Left lung (tissue), 4 donors: ENCODE measurements at regions not wholly inside any gene's neighbourhood (a gene's known extent, or its start where the extent isn't known, plus 50 kb on each side); places are given as distances from the start of the nearest gene placed in this dataset.

Experiments
- ATAC-seq: fragments of 200-7000 bp; cut with Tn5 transposase; one replicate; pipeline ENCODE4 v1.9.1; 2020; ENCODE audit warnings: moderate library complexity
- DNase-seq, 4 donors: peaks; one replicate each; pipeline ENCODE4 v3.0.0-alpha.2; 2013 to 2020
- H3K27ac ChIP-seq, 2 donors: fragments of 200-600 bp; sonication (generic) in 1 of 2; one replicate each; pipeline versions ENCODE4 v1.5.0 to v1.8.0; 2020 to 2021
- H3K27me3 ChIP-seq, 2 donors: fragments of 200-600 bp; sonication (generic) in 1 of 2; one replicate each; pipeline versions ENCODE4 v1.5.0 to v1.8.0; 2020 to 2021
- H3K36me3 ChIP-seq, 2 donors: fragments of 200-600 bp; sonication (generic) in 1 of 2; one replicate each; pipeline versions ENCODE4 v1.5.0 to v1.8.0; 2020 to 2021
- H3K4me1 ChIP-seq, 2 donors: fragments of 200-600 bp; one replicate each; pipeline ENCODE4 v1.8.0; 2021
- H3K4me3 ChIP-seq, 2 donors: fragments of 200-600 bp; sonication (generic) in 1 of 2; one replicate each; pipeline versions ENCODE4 v1.5.0 to v1.8.0; 2020 to 2021; ENCODE audit warnings: mild to moderate bottlenecking in 1 of 2
- H3K9me3 ChIP-seq, 2 donors: fragments of 200-600 bp; sonication (generic) in 1 of 2; one replicate each; pipeline versions ENCODE4 v1.5.0 to v1.8.0; 2020 to 2021
- intact Hi-C, 2 donors: fragments of 100-400 bp; cut with DNase I; formaldehyde crosslinking; loops; one replicate each; pipeline versions ENCODE4 v1.11.2 to v1.14.2; 2022
- TF ChIP-seq, protein P1 (sequence below), 2 donors: fragments of 200-600 bp; sonication (generic) in 1 of 2; IDR thresholded peaks; one replicate each; pipeline versions ENCODE4 v1.5.0 to v1.8.0; 2021; ENCODE audit warnings: antibody characterized with exemption in 2 of 2
- donor health status: DM: no; HTN: yes; CAD: no.
- donor health status: DM: no; HTN: no; CAD: no.

DNA sequence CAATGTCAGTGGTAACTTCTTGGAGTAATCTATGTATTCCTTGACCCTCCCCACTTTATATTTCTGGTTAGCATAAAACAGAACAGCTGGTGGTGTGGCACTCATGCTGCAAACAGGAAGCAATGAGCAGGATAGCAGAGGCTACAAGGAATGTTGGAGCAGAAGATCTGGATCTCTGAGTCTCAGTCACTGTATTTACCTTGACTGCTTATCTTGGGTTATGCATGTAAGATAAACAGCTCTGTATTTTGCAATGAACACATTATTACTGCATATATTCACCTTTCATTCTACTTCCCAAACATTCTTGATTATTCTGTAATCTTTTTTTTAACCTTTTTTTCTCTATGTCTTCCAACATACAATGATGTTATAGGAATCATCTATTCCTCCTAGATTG lies 977.9 kb upstream of the CNTNAP5 start:
- TF ChIP-seq, protein P1, sequence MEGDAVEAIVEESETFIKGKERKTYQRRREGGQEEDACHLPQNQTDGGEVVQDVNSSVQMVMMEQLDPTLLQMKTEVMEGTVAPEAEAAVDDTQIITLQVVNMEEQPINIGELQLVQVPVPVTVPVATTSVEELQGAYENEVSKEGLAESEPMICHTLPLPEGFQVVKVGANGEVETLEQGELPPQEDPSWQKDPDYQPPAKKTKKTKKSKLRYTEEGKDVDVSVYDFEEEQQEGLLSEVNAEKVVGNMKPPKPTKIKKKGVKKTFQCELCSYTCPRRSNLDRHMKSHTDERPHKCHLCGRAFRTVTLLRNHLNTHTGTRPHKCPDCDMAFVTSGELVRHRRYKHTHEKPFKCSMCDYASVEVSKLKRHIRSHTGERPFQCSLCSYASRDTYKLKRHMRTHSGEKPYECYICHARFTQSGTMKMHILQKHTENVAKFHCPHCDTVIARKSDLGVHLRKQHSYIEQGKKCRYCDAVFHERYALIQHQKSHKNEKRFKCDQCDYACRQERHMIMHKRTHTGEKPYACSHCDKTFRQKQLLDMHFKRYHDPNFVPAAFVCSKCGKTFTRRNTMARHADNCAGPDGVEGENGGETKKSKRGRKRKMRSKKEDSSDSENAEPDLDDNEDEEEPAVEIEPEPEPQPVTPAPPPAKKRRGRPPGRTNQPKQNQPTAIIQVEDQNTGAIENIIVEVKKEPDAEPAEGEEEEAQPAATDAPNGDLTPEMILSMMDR (IDR thresholded peaks at IDR 0.05), result no peak
- Histone ChIP-seq H3K4me3 (no peak overlapping the region), H3K27me3 (no peaks in the 10 kb centered on the region), H3K36me3 (no peaks in the 10 kb centered on the region), H3K27ac (no peak overlapping the region), H3K4me1 (no peaks in the 10 kb centered on the region), H3K9me3 (peaks cover 0 to 2% of the 10 kb centered on the region in 2 donors)
- no peak for ATAC-seq
- intact Hi-C loops, result no loop called here
- DNase-seq, result no peak

DNA sequence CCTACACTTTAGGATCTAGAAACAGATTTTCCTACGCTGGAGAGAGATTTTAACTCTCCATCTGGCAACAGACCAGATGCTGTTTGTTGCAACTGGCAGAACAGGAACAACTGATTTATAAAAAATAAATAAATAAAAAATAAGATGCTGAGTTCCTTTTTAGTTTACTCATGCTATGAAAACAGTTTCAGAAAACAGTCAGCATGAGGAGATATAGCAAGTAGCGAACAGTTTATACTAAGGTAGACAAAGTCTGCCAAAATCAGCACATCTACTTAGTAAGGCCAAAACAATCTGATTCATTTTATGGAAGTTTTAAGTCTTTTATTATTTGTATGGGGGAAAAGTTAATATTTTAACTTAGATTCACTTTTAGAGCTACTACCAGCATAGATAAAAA lies 974.0 kb upstream of the CNTNAP5 start:
- Histone ChIP-seq H3K4me1 (no peaks in the 10 kb centered on the region), H3K36me3 (no peaks in the 10 kb centered on the region), H3K27me3 (no peaks in the 10 kb centered on the region), H3K27ac (no peak overlapping the region), H3K4me3 (no peak overlapping the region), H3K9me3 (peaks cover 0 to 6% of the 10 kb centered on the region in 2 donors)
- ATAC-seq (no peak), DNase-seq (no peak)
- TF ChIP-seq, protein P1 (IDR thresholded peaks at IDR 0.05), result no peak
- intact Hi-C loops, result no loop called here

DNA sequence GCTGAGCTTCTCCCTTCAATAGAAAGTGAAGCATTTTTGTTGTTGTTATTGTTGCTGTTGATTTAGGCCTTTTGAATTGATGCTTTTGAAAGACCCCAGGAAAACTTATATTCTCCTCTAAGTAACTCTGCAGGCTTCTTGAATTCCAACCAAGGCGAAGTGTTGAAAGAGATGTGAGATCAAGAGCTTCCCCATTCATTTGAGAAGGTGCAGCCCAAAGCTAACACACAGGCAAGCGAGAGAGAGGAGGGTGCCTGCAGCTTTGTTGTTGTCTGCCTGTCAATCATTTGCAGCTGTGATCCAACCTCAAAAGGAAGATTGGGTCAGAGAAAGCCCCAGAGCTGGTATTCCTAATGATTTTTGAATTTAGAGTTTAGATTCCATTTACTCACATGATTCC lies 963.6 kb upstream of the CNTNAP5 start:
- no peaks in the 10 kb centered on the region for H3K36me3 ChIP-seq
- no peak overlapping the region for H3K27ac ChIP-seq
- no peak for DNase-seq
- intact Hi-C loops, result no loop called here
- H3K9me3 ChIP-seq, result peaks cover 0 to 11% of the 10 kb centered on the region in 2 donors
- H3K27me3 ChIP-seq, result no peaks in the 10 kb centered on the region
- TF ChIP-seq, protein P1 (IDR thresholded peaks at IDR 0.05), result no peak
- no peak overlapping the region for H3K4me3 ChIP-seq
- no peak for ATAC-seq
- no peaks in the 10 kb centered on the region for H3K4me1 ChIP-seq

DNA sequence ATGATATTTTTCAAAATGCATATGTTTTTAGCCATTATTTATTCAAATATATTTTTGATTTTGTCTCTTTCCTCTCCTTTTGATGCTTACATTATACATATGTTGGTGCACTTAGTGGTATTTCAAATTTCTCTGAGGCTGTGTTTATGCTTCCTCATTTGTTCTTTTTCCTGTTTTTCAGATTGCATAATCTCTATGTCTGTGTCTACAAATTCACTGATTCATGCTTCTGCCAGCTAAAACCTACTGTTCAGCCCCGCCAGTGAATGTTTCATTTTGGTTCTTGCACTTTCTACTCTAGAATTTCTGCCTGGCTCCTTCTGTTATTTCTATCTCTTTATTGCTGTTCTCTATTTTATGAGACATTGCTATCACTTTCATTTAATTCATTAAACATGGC lies 951.7 kb upstream of the CNTNAP5 start:
- H3K27me3 ChIP-seq, result no peaks in the 10 kb centered on the region
- TF ChIP-seq, protein P1 (IDR thresholded peaks at IDR 0.05), result no peak
- DNase-seq, result no peak
- H3K4me3 ChIP-seq, result no peak overlapping the region
- H3K36me3 ChIP-seq, result no peaks in the 10 kb centered on the region
- ATAC-seq, result peak; percentile 57
- H3K9me3 ChIP-seq, result no peaks in the 10 kb centered on the region
- intact Hi-C loops, result no loop called here
- H3K4me1 ChIP-seq, result no peaks in the 10 kb centered on the region
- H3K27ac ChIP-seq, result no peak overlapping the region

DNA sequence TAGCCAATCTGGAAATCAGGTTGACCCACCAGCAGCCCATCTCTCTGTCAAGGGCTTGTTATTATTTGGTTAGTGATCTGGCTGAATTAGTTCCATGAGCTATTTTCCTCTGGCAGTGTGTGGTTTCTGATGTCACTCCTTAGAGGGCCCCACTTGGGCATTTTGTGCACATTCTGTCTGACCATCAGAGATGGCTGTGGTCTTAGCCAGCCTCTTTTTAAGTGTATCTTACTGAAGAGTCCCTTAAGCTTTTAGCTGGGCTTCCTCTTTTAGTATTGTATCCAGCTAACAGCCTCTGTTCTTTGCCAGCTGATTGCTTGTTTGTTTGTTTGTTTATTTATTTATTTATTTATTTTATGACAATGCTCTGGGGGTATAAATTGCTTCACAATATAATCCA lies 951.1 kb upstream of the CNTNAP5 start:
- peak; percentile 16 for ATAC-seq
- intact Hi-C loops, result no loop called here
- DNase-seq, result no peak
- Histone ChIP-seq H3K9me3 (no peaks in the 10 kb centered on the region), H3K27me3 (no peaks in the 10 kb centered on the region), H3K4me3 (no peak overlapping the region), H3K36me3 (no peaks in the 10 kb centered on the region), H3K27ac (no peak overlapping the region), H3K4me1 (no peaks in the 10 kb centered on the region)
- TF ChIP-seq, protein P1 (IDR thresholded peaks at IDR 0.05), result no peak
